ENCODE measurements at regions not wholly inside any gene's neighbourhood (a gene's known extent, or its start where the extent isn't known, plus 50 kb on each side); places are given as distances from the start of the nearest gene placed in this dataset.

DNA sequence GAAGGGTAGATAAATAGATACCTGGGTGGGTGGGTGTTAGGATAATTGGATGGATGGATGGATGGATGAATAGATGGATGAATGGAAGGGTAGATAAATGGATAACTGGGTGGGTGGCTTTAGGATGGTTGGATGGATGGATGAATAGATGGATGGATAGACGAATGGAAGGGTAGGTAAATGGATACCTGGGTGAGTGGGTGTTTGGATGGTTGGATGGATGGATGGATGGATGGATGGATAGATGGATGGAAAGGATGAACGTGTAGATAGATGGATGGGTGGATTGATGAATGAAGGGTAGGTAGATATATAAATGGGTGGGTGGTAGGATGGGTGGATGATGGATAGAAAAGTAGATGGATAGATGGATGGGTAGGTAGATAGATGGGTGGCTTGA lies 59.8 kb upstream of the RXRA start:
- Histone ChIP-seq H3K27ac (ENCODE audit: low read length) (no peak overlapping the region), H3K79me2 (ENCODE audit: low read length) (no peaks in the 10 kb centered on the region), H3K9me3 (ENCODE audit: insufficient read depth, low read length) (peaks cover 9% of the 10 kb centered on the region; the same call in 1 of the 2 replicates), H3K4me1 (ENCODE audit: low read length) (peaks cover 52% of the 10 kb centered on the region), H3K4me2 (ENCODE audit: low read length) (no peak overlapping the region), H3K4me3 (ENCODE audit: low read length) (no peak overlapping the region), H2AFZ (ENCODE audit: low read depth, low read length) (no peak overlapping the region), H4K20me1 (ENCODE audit: insufficient read depth, low read length) (no peaks in the 10 kb centered on the region), H3K36me3 (replicated peaks; ENCODE audit: low read depth, low read length) (peaks cover 6% of the 10 kb centered on the region), H3K9ac (ENCODE audit: low read length) (no peak overlapping the region), H3K27me3 (ENCODE audit: low read depth, low read length) (peaks cover 20% of the 10 kb centered on the region)
- TF ChIP-seq EZH2phosphoT487 (IDR thresholded peaks at IDR 0.05; ENCODE audit: low read depth), result no peak
- TF ChIP-seq, protein P1, sequence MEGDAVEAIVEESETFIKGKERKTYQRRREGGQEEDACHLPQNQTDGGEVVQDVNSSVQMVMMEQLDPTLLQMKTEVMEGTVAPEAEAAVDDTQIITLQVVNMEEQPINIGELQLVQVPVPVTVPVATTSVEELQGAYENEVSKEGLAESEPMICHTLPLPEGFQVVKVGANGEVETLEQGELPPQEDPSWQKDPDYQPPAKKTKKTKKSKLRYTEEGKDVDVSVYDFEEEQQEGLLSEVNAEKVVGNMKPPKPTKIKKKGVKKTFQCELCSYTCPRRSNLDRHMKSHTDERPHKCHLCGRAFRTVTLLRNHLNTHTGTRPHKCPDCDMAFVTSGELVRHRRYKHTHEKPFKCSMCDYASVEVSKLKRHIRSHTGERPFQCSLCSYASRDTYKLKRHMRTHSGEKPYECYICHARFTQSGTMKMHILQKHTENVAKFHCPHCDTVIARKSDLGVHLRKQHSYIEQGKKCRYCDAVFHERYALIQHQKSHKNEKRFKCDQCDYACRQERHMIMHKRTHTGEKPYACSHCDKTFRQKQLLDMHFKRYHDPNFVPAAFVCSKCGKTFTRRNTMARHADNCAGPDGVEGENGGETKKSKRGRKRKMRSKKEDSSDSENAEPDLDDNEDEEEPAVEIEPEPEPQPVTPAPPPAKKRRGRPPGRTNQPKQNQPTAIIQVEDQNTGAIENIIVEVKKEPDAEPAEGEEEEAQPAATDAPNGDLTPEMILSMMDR (IDR thresholded peaks at IDR 0.05; ENCODE audit: low read depth, low read length), result no peak

DNA sequence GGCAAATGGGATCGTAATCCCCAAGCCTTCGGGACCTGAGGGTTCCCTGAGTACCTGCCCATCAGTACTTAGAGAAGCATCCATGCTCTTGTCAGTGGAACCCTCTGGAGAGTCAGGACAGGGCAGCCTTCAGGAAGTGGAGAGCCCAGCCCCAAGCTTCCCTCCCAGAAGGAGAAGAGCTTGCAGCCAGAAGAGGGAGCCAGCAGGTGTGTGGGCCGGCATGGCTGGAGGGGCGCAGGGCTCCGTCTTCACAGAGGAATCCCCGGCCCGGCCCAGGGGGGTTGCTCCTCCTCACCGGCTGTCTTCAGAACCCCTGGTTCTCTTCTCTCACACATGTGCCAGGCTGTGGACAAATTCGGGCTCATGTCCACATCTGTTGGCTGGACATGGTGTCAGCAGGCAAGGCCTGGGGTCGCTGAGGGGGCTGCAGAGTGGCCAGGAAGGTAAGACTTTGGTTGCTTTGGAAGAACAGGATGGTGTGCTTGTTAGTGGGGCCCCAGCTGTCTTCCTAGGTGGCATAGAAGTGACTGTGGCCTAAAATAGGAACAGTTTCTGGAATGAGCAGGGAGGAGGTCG lies 58.9 kb upstream of the RXRA start:
- H3K4me1 ChIP-seq (ENCODE audit: low read length), result peaks cover 55% of the 10 kb centered on the region
- no peak overlapping the region for H2AFZ ChIP-seq (ENCODE audit: low read depth, low read length)
- H4K20me1 ChIP-seq (ENCODE audit: insufficient read depth, low read length), result no peaks in the 10 kb centered on the region
- TF ChIP-seq, protein P1 (IDR thresholded peaks at IDR 0.05; ENCODE audit: low read depth, low read length), result peak; percentile 42
- no peak for TF ChIP-seq EZH2phosphoT487 (IDR thresholded peaks at IDR 0.05; ENCODE audit: low read depth)
- peaks cover 22% of the 10 kb centered on the region for H3K27me3 ChIP-seq (ENCODE audit: low read depth, low read length)
- H3K27ac ChIP-seq (ENCODE audit: low read length), result peak overlapping the region; percentile 94
- peak overlapping the region; percentile 76 for H3K9ac ChIP-seq (ENCODE audit: low read length)
- peaks cover 6% of the 10 kb centered on the region for H3K36me3 ChIP-seq (replicated peaks; ENCODE audit: low read depth, low read length)
- H3K79me2 ChIP-seq (ENCODE audit: low read length), result no peaks in the 10 kb centered on the region
- H3K4me2 ChIP-seq (ENCODE audit: low read length), result peak overlapping the region; percentile 79
- H3K4me3 ChIP-seq (ENCODE audit: low read length), result peak overlapping the region; percentile 55
- H3K9me3 ChIP-seq (ENCODE audit: insufficient read depth, low read length), result peaks cover 9% of the 10 kb centered on the region; the same call in 1 of the 2 replicates

DNA sequence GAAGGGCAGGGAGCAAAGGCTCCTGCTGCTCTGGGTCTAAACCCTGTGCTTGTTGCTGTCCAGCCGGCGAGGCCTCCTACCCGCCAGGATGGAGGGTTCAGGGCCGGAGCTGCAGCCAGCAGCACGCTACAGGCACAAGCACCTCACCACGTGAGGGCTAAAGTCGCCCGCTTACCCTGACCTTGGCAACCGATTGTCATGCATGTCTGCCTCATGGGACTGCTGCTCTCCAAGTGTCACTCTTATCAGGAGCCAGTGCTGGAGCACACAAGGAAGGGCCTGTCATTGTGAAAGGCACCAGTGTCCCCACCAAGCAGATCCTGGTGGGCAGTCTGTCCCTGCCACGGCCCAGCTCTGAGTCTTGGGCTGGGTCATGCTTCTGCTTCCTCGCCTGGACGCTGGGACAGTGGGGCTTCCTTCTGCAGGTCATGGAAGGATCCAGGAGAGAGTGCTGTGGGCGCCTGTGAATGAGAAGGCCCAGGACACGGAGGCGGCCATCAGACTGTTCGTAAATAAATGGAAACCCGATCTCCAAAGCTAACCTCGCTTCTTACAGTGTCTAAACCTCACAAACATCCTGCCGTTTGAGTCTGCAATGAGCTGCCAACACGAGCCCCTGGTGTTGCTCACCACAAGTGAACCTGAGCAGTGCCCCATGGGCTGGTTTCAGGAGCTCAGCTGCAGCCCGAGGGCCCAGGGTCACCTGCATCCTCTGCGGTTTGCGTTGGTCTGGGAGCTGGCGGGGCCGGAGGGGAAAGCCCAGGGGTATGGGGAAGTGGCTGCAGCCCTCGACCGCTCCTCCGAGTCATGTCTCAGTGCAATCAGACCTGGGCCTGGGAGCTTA lies 58.2 kb upstream of the RXRA start:
- no peaks in the 10 kb centered on the region for H4K20me1 ChIP-seq (ENCODE audit: insufficient read depth, low read length)
- peaks cover 22% of the 10 kb centered on the region for H3K27me3 ChIP-seq (ENCODE audit: low read depth, low read length)
- H3K4me3 ChIP-seq (ENCODE audit: low read length), result peak overlapping the region; percentile 55
- peaks cover 9% of the 10 kb centered on the region; the same call in 1 of the 2 replicates for H3K9me3 ChIP-seq (ENCODE audit: insufficient read depth, low read length)
- peak overlapping the region; percentile 94 for H3K27ac ChIP-seq (ENCODE audit: low read length)
- H3K4me1 ChIP-seq (ENCODE audit: low read length), result peaks cover 58% of the 10 kb centered on the region
- H2AFZ ChIP-seq (ENCODE audit: low read depth, low read length), result no peak overlapping the region
- H3K36me3 ChIP-seq (replicated peaks; ENCODE audit: low read depth, low read length), result peaks cover 6% of the 10 kb centered on the region
- H3K4me2 ChIP-seq (ENCODE audit: low read length), result peak overlapping the region; percentile 79
- no peaks in the 10 kb centered on the region for H3K79me2 ChIP-seq (ENCODE audit: low read length)
- peak overlapping the region; percentile 76 for H3K9ac ChIP-seq (ENCODE audit: low read length)
- no peak for TF ChIP-seq EZH2phosphoT487 (IDR thresholded peaks at IDR 0.05; ENCODE audit: low read depth)
- TF ChIP-seq, protein P1 (IDR thresholded peaks at IDR 0.05; ENCODE audit: low read depth, low read length), result no peak

DNA sequence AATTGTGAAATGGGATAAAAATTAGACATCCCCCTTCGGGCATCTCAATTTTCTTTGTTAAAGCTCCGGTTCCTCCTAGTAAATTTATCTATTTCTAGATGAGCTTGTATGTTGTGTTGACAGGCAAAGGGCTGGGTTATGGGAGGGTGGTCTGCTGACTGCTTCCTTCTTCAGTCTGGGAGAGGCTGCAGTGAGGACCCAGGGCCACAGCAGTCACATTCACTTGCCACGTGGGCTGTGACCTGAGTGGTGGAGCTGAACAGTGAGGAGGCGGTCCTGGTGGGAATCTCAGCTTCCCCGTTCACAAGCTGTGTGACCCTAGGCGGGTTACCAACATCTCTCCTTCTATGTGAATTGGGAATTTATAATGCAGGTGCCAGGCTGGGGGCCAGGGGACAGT lies 57.5 kb upstream of the RXRA start:
- Histone ChIP-seq H3K27me3 (ENCODE audit: low read depth, low read length) (peaks cover 22% of the 10 kb centered on the region), H3K27ac (ENCODE audit: low read length) (peak overlapping the region; percentile 94), H3K9ac (ENCODE audit: low read length) (peak overlapping the region; percentile 58), H3K36me3 (replicated peaks; ENCODE audit: low read depth, low read length) (peaks cover 6% of the 10 kb centered on the region), H2AFZ (ENCODE audit: low read depth, low read length) (no peak overlapping the region), H3K79me2 (ENCODE audit: low read length) (no peaks in the 10 kb centered on the region), H3K4me1 (ENCODE audit: low read length) (peaks cover 58% of the 10 kb centered on the region), H3K4me3 (ENCODE audit: low read length) (peak overlapping the region; percentile 55), H3K9me3 (ENCODE audit: insufficient read depth, low read length) (peaks cover 9% of the 10 kb centered on the region; the same call in 1 of the 2 replicates), H4K20me1 (ENCODE audit: insufficient read depth, low read length) (no peaks in the 10 kb centered on the region), H3K4me2 (ENCODE audit: low read length) (peak overlapping the region; percentile 79)
- TF ChIP-seq, protein P1 (IDR thresholded peaks at IDR 0.05; ENCODE audit: low read depth, low read length), result no peak
- TF ChIP-seq EZH2phosphoT487 (IDR thresholded peaks at IDR 0.05; ENCODE audit: low read depth), result no peak
